HG02943 (cell line): ENCODE measurements at regions not wholly inside any gene's neighbourhood (a gene's known extent, or its start where the extent isn't known, plus 50 kb on each side); places are given as distances from the start of the nearest gene placed in this dataset.

ENCODE experiments used
- ATAC-seq: cut with Tn5 transposase; IDR thresholded peaks from one replicate; pipeline ENCODE4 v1.9.1; 2021; ENCODE audit warnings: mild to moderate bottlenecking, low read depth, moderate library complexity; ENCODE audit not compliant: unreplicated experiment

GRCh38 chr1:42096554-42096953, 56.7 kb upstream of the GUCA2B start:
- no peak for ATAC-seq

- no peak for ATAC-seq
These were observed 64.0 kb upstream of the GUCA2B start for GRCh38 chr1:42089246-42089645.

GRCh38 chr1:42086146-42086545, 67.1 kb upstream of the GUCA2B start:
- ATAC-seq: no peak

GRCh38 chr1:42085596-42085995, 67.6 kb upstream of the GUCA2B start:
- ATAC-seq: no peak

GRCh38 chr1:42081475-42081874, 71.7 kb upstream of the GUCA2B start:
- ATAC-seq: no peak

- ATAC-seq: no peak
These were observed 78.0 kb upstream of the GUCA2B start for GRCh38 chr1:42075179-42075578.

- ATAC-seq: no peak
These were observed 82.2 kb upstream of the GUCA2B start for GRCh38 chr1:42070996-42071395.

GRCh38 chr1:42057800-42058199, 95.4 kb upstream of the GUCA2B start:
- no peak for ATAC-seq

- ATAC-seq: no peak
These were observed 96.8 kb upstream of the GUCA2B start for GRCh38 chr1:42056460-42056859.

GRCh38 chr1:42055061-42055460, 98.1 kb upstream of the GUCA2B start:
- no peak for ATAC-seq

- ATAC-seq: no peak
These were observed 101.0 kb upstream of the GUCA2B start for GRCh38 chr1:42052072-42052699.

GRCh38 chr1:42047508-42047880, 105.7 kb upstream of the GUCA2B start:
- no peak for ATAC-seq

- ATAC-seq: no peak
These were observed 106.3 kb upstream of the GUCA2B start for GRCh38 chr1:42046761-42047507.

GRCh38 chr1:42044346-42044745, 108.9 kb upstream of the GUCA2B start:
- no peak for ATAC-seq

GRCh38 chr1:42043811-42044210, 109.4 kb upstream of the GUCA2B start:
- no peak for ATAC-seq

- no peak for ATAC-seq
These were observed 110.0 kb upstream of the GUCA2B start for GRCh38 chr1:42043182-42043581.

GRCh38 chr1:42041031-42041430, 112.2 kb upstream of the GUCA2B start:
- no peak for ATAC-seq

- no peak for ATAC-seq
These were observed 113.1 kb upstream of the GUCA2B start for GRCh38 chr1:42040159-42040558.

GRCh38 chr1:42038261-42038660, 114.9 kb upstream of the GUCA2B start:
- no peak for ATAC-seq

GRCh38 chr1:42037586-42037985, 115.6 kb upstream of the GUCA2B start:
- ATAC-seq: no peak

- no peak for ATAC-seq
These were observed 116.0 kb upstream of the GUCA2B start for GRCh38 chr1:42037161-42037560.
